WTC11 (cell line): ENCODE measurements at regions not wholly inside any gene's neighbourhood (a gene's known extent, or its start where the extent isn't known, plus 50 kb on each side); places are given as distances from the start of the nearest gene placed in this dataset.

Experiments used
- ATF3 ChIP-seq: sonication (generic); formaldehyde crosslinking; conservative IDR thresholded peaks from 2 replicates; pipeline ENCODE4 v1.8.1; 2022; ENCODE audit warnings: mild to moderate bottlenecking, missing genetic modification reagents
- CTCF ChIP-seq: fragments of 200-600 bp; IDR thresholded peaks from 2 replicates; pipeline ENCODE4 v1.8.0; 2022; ENCODE audit warnings: antibody characterized with exemption
- ETV6 ChIP-seq: sonication (generic); formaldehyde crosslinking; IDR thresholded peaks from 2 replicates; pipeline ENCODE4 v1.8.1; 2022; ENCODE audit warnings: mild to moderate bottlenecking, missing genetic modification reagents
- FOXJ3 ChIP-seq: sonication (generic); formaldehyde crosslinking; IDR thresholded peaks from 2 replicates; pipeline ENCODE4 v1.9.0; 2021; ENCODE audit warnings: missing genetic modification reagents, mild to moderate bottlenecking, borderline replicate concordance
- MYBL2 ChIP-seq: sonication (generic); formaldehyde crosslinking; IDR thresholded peaks from 2 replicates; pipeline ENCODE4 v1.8.1; 2023; ENCODE audit warnings: mild to moderate bottlenecking, moderate library complexity, missing genetic modification reagents
- NFYB ChIP-seq: sonication (generic); formaldehyde crosslinking; conservative IDR thresholded peaks from 2 replicates; pipeline ENCODE4 v1.8.0; 2022; ENCODE audit warnings: low read depth, missing genetic modification reagents
- NR2C2 ChIP-seq: sonication (generic); formaldehyde crosslinking; IDR thresholded peaks from 2 replicates; pipeline ENCODE4 v1.8.0; 2022; ENCODE audit warnings: mild to moderate bottlenecking, missing genetic modification reagents
- SP1 ChIP-seq: sonication (generic); formaldehyde crosslinking; conservative IDR thresholded peaks from 2 replicates; pipeline ENCODE4 v1.8.1; 2022; ENCODE audit warnings: missing genetic modification reagents
- ZNF512 ChIP-seq: sonication (generic); formaldehyde crosslinking; IDR thresholded peaks from 2 replicates; pipeline ENCODE4 v1.8.1; 2022; ENCODE audit warnings: missing genetic modification reagents, borderline replicate concordance
- TF ChIP-seq, protein P1 (sequence below): sonication (generic); formaldehyde crosslinking; IDR thresholded peaks from 2 replicates; pipeline ENCODE4 v1.8.1; 2022; ENCODE audit warnings: mild to moderate bottlenecking, missing genetic modification reagents, moderate library complexity, borderline replicate concordance
- TF ChIP-seq, protein P2 (sequence below): sonication (generic); formaldehyde crosslinking; IDR thresholded peaks from 2 replicates; pipeline ENCODE4 v1.8.0; 2022; ENCODE audit warnings: mild to moderate bottlenecking, missing genetic modification reagents

- no peak for TF ChIP-seq SP1
- no peak for TF ChIP-seq CTCF
- no peak for TF ChIP-seq NR2C2 (CRISPR knock-in tag)
- no peak for TF ChIP-seq ZNF512
- no peak for TF ChIP-seq NFYB (CRISPR knock-in tag)
- TF ChIP-seq, protein P1, sequence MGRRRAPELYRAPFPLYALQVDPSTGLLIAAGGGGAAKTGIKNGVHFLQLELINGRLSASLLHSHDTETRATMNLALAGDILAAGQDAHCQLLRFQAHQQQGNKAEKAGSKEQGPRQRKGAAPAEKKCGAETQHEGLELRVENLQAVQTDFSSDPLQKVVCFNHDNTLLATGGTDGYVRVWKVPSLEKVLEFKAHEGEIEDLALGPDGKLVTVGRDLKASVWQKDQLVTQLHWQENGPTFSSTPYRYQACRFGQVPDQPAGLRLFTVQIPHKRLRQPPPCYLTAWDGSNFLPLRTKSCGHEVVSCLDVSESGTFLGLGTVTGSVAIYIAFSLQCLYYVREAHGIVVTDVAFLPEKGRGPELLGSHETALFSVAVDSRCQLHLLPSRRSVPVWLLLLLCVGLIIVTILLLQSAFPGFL: no peak
- no peak for TF ChIP-seq ETV6 (CRISPR knock-in tag)
- TF ChIP-seq MYBL2: no peak
- TF ChIP-seq, protein P2, sequence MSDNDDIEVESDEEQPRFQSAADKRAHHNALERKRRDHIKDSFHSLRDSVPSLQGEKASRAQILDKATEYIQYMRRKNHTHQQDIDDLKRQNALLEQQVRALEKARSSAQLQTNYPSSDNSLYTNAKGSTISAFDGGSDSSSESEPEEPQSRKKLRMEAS (CRISPR knock-in tag): no peak
- no peak for TF ChIP-seq ATF3 (CRISPR knock-in tag)
- TF ChIP-seq FOXJ3 (CRISPR knock-in tag): no peak
Observed at GRCh38 chr1:106548726-106549125, 507.7 kb upstream of the PRMT6 start.
